VCaP (cell line): ENCODE measurements at regions not wholly inside any gene's neighbourhood (a gene's known extent, or its start where the extent isn't known, plus 50 kb on each side); places are given as distances from the start of the nearest gene placed in this dataset.

Source experiments
- H3K27ac ChIP-seq: fragments of 450-650 bp; 2 replicates; pipeline ENCODE4 v1.5.1; 2017
- CTCF ChIP-seq: fragments of 450-650 bp; conservative IDR thresholded peaks from 2 replicates; pipeline ENCODE4 v1.5.1; 2017; ENCODE audit warnings: mild to moderate bottlenecking, moderate library complexity

- no peak overlapping the region for H3K27ac ChIP-seq
- TF ChIP-seq CTCF: no peak
Observed at GRCh38 chr18:44195394-44196140, 485.1 kb upstream of the SETBP1 start.

- H3K27ac ChIP-seq: no peak overlapping the region
- no peak for TF ChIP-seq CTCF
Observed at GRCh38 chr18:44197832-44198611, 482.7 kb upstream of the SETBP1 start.

- H3K27ac ChIP-seq: no peak overlapping the region
- no peak for TF ChIP-seq CTCF
Observed at GRCh38 chr18:44198612-44199284, 481.9 kb upstream of the SETBP1 start.

- TF ChIP-seq CTCF: no peak
- H3K27ac ChIP-seq: no peak overlapping the region
Observed at GRCh38 chr18:44213293-44213692, 467.4 kb upstream of the SETBP1 start.

GRCh38 chr18:44214396-44214795, 466.3 kb upstream of the SETBP1 start:
- TF ChIP-seq CTCF: no peak
- H3K27ac ChIP-seq: no peak overlapping the region

GRCh38 chr18:44216169-44216568, 464.5 kb upstream of the SETBP1 start:
- no peak for TF ChIP-seq CTCF
- H3K27ac ChIP-seq: no peak overlapping the region

- no peak overlapping the region for H3K27ac ChIP-seq
- TF ChIP-seq CTCF: no peak
Observed at GRCh38 chr18:44227501-44227900, 453.2 kb upstream of the SETBP1 start.
